ENCODE measurements at regions not wholly inside any gene's neighbourhood (a gene's known extent, or its start where the extent isn't known, plus 50 kb on each side); places are given as distances from the start of the nearest gene placed in this dataset.

DNA sequence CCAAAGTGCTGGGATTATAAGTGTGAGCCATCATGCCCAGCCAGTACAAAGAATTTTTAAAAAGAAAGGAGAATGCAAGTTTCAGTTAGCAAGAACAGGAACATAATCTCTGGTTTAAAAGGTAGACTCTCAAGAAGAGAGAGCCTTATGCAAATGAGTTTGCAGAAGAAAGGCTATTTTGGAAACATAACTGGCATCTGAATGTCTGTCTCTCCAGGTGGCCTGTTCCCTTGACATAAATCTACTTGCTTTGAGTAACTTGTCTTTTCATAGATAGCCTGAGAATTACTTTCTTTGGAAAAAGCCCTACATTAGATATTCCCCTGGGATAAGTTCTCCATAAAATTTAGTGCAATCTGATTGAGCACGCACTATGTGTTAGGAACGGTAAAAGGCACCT, 109.6 kb downstream of the ICOS start:
- no peak for DNase-seq (ENCODE audit: low read depth)

GRCh38 chr2:204049635-204050034, 113.1 kb downstream of the ICOS start:
- DNase-seq (ENCODE audit: low read depth): no peak

DNA sequence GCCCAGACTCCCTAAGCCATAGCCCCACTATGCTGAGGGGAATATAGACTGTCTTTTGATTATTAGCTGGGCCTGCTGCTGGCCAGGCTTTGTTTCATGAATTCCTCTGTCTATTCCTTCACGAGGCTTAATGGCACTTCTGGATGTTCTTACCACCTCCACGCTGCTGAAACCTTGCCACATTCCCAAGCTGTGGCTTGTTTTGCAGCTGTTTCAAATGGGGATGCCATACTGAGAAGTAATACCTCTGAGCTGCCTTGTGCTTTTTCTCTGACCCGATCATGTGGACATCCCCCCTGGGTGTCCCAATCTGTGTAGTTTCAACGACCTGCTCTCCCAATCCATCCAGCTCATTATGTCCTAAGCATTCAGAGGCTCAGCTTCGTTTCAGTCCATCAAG, 114.1 kb downstream of the ICOS start:
- peak; percentile 30 for DNase-seq (ENCODE audit: low read depth)

GRCh38 chr2:204051476-204051875, 114.9 kb downstream of the ICOS start:
- no peak for DNase-seq (ENCODE audit: low read depth)

- no peak for DNase-seq (ENCODE audit: low read depth)
These were observed 115.5 kb downstream of the ICOS start for GRCh38 chr2:204051984-204052556.

GRCh38 chr2:204059016-204059415, 122.5 kb downstream of the ICOS start:
- DNase-seq (ENCODE audit: low read depth): no peak

- no peak for DNase-seq (ENCODE audit: low read depth)
These were observed 124.3 kb downstream of the ICOS start for GRCh38 chr2:204060841-204061240.

- DNase-seq (ENCODE audit: low read depth): no peak
These were observed 124.7 kb downstream of the ICOS start for GRCh38 chr2:204061241-204061640.

GRCh38 chr2:204064119-204064518, 127.6 kb downstream of the ICOS start:
- no peak for DNase-seq (ENCODE audit: low read depth)

GRCh38 chr2:204065566-204065965, 129.0 kb downstream of the ICOS start:
- DNase-seq (ENCODE audit: low read depth): no peak

DNA sequence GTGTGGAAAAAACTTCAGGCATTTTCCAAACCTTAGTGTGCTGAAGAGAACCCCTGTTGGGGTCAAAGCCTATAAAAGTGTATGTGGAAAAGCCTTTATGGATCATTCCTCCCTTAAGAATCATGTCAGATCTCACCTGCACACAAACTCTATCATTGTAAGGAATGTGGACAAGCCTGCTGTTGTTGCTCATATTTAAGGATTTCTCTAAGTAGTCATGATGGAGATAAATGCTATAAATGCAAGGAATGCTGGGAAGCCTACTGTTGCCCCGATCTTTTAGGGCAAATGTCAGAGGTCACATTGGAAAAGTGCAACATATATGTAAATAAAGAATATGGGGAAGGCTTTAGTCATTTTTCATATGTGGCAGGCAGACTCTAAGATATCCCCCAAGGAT, 129.5 kb downstream of the ICOS start:
- no peak for DNase-seq (ENCODE audit: low read depth)

DNA sequence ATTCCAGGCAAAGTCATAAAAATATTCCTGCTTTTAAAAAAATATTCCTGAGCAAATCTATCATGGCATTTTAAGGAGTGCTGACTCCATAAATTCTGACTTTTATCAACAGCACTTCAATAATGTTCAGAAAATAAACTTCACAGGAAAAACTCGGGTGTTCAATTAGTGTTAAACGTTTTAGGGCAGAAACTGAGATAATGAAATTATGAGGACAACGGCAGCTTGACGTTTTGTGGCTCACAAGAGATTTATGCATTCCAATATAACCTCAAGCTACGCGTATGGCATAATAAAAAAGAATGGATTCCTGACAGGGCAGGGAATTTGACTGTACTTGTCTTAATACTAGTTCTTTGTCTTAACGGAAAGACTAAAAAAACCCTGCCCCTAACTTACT, 133.2 kb downstream of the ICOS start:
- DNase-seq (ENCODE audit: low read depth): no peak

- DNase-seq (ENCODE audit: low read depth): peak; percentile 14
These were observed 136.1 kb downstream of the ICOS start for GRCh38 chr2:204072443-204073324.

GRCh38 chr2:204074456-204074855, 137.9 kb downstream of the ICOS start:
- no peak for DNase-seq (ENCODE audit: low read depth)

- no peak for DNase-seq (ENCODE audit: low read depth)
These were observed 141.6 kb downstream of the ICOS start for GRCh38 chr2:204078003-204078698.

GRCh38 chr2:204081487-204082425, 145.2 kb downstream of the ICOS start:
- DNase-seq (ENCODE audit: low read depth): no peak

GRCh38 chr2:204086167-204086566, 149.6 kb downstream of the ICOS start:
- DNase-seq (ENCODE audit: low read depth): no peak

GRCh38 chr2:204089105-204089504, 152.5 kb downstream of the ICOS start:
- no peak for DNase-seq (ENCODE audit: low read depth)

DNA sequence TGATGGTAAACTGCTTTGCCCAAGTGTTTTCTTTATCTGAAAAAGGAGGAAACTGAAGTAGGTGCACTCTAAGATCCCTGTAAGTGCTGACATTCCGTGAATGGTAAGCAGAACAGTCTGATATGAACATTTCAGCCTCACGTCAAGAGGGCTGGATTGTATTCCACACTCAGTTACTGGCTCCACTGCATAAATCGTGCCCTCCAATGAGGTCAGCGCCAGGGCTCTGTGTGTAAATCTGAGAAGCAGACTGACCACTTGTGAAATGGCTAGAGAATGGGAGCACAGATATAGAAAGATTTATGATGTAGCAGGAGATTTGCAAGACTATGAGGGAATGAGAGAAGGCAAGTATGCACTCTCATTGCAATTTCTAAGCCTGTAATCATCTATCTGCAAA, 153.0 kb downstream of the ICOS start:
- no peak for DNase-seq (ENCODE audit: low read depth)

GRCh38 chr2:204090021-204090420, 153.5 kb downstream of the ICOS start:
- no peak for DNase-seq (ENCODE audit: low read depth)

DNA sequence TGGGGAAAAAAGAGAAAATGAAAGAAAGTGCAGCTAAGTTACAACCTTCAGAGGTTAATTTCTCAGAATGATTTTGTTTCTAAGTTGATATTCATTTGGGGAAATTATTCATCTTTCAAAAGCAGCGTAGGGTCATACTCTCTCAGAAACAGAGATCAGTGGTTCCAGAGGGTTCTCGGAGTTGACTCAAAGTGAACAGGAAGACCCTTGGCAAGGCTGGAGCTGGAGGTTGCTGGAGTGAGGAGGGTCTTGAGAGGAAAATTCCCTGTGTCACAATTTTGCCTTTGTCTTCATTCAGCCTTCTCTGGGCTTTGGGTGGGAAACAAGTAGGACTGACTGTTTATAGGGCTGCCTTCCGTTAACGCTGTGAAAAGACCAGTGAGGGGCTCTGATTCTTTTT, 168.2 kb downstream of the ICOS start:
- no peak for DNase-seq (ENCODE audit: low read depth)

DNA sequence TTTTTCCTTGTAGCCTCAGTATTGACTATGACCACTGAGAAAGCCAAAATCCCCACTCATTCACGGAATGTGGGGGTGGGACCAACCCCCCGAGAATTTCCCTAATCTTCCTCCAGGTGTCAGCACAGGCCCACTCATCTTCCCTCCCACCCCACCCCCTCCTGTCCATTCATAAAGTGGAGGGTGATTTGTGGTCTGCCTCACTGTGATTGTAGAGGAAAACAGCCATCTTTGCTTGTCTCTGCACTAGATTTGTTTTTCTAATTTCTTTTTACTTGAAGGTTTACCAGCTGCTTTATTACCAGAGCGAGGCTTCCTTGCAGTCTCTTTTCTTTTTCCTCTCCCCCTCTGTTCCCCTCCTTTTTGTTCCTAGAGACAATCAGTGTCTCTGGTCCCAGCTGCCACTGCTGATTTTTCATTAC, 171.8 kb downstream of the ICOS start:
- peak; percentile 9 for DNase-seq (ENCODE audit: low read depth)
